GM19324 (cell line): ENCODE measurements at regions not wholly inside any gene's neighbourhood (a gene's known extent, or its start where the extent isn't known, plus 50 kb on each side); places are given as distances from the start of the nearest gene placed in this dataset.

Experiments used
- ATAC-seq: cut with Tn5 transposase; IDR thresholded peaks from one replicate; pipeline ENCODE4 v1.9.1; 2021; ENCODE audit warnings: mild to moderate bottlenecking, moderate library complexity; ENCODE audit not compliant: unreplicated experiment, low FRiP score

DNA sequence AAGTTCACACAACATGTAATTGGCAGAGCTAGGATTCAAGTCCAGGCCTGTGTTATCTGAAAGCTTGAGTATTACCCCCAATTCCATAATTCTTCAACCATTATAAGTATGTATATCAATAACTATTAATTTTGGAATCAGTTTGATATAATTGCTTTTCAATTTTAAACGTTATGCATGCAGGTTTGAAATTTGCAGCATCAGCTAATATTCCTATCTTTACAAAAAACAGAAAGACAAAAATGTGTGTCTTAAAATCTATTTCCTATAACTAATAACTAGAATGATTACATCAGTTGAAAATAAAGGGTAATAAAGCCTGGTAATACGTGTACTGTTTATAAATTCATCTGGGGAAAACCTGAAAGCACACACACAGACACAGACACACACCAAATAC lies 543.3 kb upstream of the PKDCC start:
- no peak for ATAC-seq

DNA sequence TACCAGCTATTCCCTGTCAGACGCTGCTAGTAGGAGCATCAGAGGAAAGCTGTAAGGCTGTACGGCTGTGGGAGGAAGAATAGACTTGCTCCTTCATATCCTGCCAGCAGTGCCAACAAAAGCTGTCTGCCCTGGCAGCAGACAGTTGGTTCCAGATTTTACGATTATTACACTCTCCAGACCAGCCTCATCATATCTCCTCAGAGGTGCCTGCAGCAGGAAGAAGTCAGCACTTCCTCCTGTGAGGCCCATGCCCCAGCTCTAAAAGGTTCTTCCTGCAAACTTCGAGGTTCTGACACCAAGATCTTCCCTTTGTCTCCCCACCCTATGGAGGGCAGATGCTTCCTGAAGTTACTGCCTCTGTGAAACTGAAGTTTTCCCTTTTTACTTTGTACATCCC lies 537.7 kb upstream of the PKDCC start:
- ATAC-seq: no peak

DNA sequence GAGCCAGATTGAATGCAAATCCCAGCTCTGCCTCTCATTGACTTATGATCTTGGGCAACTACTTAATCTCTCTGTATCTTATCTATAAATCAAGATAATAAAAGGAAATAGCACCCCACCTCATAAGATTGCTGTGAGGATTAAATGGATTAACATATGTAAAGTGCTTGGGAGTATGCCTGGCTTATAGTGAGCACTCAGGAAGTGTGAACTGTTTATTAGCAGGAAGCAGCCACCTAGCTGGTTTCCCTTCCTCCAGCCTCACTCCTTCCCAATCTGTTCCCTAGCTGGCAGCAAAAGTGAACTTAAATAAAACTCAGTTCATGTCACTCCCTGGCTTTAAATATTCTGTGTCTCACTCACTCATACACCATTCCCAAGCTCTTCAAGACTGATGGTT lies 526.6 kb upstream of the PKDCC start:
- ATAC-seq: no peak

DNA sequence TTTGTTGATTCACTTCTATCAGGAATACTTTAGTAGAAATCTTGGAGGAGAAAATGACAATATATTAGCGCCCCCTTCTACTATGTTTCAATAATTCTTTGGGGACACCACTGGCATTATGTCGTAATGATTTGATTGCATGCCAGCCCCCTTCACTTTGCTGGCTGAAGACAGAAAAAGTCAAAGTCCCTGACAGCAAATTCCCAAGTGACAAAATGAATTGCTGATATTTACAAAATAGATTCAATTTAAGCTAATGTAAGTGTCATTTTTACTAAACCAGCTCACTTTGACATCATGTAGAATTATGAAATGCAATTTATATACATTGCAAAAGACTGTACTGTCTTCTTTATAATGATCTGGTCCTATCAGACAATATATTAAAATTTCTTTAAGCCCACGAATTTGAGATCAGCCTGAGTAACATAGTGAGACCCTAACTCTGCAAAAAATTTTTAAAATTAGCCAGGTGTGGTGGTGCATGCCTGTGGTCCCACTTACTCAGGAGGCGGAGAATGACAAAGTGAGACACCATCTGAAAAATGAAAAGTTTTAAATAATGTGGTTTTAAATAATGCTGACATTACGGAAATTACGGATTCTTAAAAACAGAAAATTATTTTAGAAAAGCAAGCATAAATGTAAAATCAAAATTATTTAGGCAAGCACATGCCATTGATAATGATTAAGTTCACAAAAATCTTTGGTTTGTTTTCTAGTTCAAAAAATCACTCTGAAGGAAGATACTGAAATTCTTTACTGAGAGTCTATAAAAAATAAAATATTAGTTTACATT lies 520.1 kb upstream of the PKDCC start:
- no peak for ATAC-seq

DNA sequence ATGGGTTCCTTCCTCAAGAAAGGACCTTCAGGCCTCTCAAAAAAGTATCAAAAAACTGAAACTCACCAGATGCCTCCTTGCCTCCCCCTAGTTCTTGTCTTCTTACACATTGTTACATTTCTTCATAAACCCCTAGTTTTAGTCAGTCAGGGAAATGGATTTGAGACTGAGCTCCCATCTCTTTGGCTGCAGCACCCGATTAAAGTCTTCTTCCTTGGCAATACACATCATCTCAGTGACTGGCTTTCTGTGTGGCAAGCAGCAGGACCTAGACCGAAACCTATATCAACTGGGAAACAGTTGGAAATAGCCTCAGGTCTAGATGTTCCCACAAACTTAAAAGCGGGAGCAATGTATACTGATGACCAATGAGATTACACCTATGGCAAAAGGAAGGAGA lies 512.2 kb upstream of the PKDCC start:
- no peak for ATAC-seq

DNA sequence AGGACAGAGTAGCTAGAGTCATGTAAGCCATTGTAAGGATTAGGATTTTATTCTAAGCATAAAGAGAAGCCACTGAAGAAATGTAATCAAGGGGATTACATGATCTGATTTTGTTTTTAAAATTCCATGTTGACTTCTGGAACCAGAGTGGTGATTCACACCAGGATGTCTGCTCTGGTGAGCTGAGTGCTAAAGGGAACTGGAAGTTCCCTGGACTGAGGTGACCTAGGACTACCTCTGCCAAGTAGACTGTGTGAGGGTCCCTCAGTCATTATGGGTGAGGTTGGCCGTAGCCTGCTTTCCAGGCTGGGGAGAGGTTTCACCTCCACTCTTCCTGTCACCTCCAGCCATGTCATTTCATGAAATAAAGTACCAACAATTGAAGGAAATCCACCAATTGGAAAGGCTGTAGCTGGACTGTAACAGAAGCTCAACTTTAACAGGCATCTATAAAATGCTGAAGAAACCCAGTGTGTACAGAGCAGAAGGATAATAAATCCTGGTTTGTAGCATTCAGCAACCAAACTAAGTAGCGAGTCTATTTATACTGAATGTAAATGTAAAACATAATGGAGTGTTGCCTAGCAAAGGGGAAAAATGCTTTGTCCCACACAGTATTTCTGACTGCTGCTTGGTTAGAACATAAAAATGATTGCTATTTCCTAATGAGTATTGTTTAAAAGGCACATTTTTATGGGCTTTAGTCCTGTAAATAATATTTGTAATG lies 507.4 kb upstream of the PKDCC start:
- no peak for ATAC-seq

DNA sequence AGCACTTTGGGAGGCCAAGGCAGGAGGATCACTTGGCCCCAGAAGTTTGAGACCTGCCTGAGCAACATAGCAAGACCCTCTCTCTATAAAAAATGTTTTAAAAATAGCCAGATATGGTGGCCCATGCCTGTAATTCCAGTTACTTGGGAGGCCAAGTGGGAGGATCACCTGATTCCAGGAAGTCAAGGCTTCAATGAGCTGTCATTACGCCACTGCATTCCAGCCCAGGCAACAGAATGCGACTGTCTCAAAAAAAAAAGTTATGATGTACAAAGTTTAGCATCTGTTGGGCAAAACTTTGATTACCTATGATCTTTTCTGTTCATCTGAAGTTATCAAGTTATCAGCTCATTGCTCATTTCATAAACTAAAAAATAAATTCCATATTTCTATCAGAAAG lies 504.1 kb upstream of the PKDCC start:
- no peak for ATAC-seq

DNA sequence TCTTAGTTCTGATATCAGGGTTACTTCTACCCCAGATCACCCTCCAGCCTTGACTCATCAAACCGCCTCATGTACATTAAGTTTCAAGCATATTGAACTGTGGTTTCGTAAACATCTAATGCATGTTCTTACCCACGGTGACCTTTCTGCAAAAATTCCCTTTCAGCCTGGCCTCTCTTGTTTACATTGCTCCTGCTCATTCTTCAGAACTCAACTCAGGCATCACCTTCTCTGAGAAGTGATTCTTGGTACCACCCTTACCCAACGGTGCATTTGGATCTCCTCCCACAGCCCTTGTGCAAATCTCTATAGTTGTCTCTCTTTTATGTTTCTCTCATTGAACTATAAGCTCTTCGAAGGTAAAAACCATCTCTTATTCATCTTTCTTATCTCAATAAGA lies 503.1 kb upstream of the PKDCC start:
- ATAC-seq: no peak

DNA sequence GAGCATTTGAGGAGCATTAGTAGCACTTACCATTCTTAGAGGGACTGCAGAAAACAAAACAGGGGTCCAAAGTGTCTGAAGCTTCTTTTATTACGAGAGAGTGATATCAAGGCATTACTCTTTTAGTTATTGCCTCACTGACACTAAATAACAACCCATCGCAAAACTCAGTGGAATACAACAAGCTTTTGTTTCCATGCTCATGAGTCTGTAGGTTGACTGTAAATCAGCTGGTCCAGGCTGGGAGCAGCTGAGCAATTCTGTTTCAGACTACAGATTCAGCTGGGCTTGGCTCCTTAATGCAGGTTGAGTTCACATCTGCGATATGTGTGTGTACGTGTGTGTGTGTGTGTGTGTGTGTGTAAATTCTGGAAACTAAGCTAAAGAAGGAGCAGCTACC lies 501.8 kb upstream of the PKDCC start:
- ATAC-seq: no peak

DNA sequence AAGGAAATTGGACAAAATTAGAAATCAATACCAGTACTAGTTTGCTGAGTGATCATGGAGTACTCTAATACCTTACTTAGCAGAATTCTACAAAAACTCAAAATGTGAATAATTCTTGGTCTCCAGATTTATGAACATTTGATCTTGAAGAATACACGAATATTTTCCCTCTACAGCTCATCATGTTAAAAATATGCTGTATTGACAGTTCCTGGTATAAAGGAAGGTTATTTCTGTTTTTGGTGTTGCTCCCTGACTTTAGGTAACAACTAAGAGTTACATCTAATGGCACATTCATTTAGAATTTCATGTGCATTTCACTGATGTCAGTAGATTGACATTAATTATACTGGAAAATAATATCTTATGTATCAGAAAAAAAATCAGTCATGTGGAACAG lies 479.2 kb upstream of the PKDCC start:
- ATAC-seq: no peak

DNA sequence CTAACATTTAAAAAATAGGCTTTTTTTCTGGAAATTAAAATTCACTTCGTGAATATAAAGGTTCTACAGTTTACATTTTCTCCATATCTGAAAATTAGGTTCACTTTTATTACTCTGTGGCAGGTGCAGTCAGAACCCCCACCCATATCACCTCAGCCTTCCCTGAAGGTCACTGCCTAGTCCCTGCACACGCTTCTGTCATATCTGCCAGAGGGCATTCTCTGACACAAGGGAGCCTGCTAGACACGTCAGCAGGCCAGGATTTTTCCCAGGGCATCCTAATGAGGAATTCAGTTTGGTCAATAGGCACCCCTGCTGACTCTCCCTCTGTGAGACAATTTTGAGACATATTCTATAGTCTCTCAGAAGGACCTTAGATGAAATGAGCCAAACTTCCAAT lies 475.7 kb upstream of the PKDCC start:
- ATAC-seq: no peak

DNA sequence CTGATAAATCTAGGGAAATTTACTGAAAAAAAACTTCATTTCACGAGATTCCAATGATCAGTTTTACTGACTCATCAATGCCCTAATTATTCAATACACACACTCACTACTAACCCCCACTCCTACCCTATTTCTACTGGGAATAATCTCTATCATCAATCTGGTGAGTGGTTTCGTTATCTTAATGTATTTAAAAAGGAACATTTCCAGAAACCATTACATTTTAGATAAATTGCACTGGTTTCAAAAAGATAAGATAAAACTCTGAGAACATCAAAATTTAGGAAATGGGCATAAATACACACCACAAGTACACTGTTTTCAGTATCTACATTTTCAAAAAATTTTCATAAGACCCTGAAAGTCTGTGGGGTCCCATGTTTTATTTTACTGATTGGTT lies 471.4 kb upstream of the PKDCC start:
- no peak for ATAC-seq

DNA sequence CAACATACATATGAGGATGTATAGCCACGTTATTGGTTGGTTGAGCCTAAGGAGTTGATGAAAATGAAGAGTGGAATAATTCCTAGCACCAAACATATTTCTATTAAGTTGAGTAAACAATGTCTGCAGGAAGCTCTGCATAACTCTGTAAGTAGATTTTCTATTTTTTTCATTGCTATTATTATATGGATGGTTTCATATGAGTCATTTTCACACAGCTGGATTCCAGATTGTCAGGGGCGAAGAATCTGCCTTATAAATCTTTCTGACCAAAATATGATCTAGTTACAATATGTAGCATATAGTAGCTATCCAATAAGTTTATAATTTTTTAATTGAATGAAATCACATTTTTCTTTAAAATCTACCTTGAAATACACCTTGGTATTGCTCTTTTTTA lies 468.0 kb upstream of the PKDCC start:
- no peak for ATAC-seq

DNA sequence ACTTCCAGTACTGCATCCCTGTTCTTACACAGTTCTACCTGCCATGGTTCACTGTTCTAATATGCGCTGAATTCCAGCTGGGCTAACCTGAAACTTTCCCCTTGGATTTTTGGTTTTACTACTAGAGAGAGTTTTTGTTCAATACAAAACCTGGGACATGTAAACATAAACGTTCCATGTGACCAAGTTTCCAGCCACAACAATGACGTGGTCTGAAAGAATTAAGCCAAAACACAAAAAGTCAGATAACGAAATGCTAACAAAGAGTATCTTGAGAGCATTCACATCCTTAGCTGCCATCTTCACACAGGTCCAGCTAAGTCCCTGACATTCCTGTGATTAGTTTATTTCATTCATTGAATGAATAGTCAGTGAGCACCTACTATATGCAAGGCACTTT lies 467.0 kb upstream of the PKDCC start:
- no peak for ATAC-seq

DNA sequence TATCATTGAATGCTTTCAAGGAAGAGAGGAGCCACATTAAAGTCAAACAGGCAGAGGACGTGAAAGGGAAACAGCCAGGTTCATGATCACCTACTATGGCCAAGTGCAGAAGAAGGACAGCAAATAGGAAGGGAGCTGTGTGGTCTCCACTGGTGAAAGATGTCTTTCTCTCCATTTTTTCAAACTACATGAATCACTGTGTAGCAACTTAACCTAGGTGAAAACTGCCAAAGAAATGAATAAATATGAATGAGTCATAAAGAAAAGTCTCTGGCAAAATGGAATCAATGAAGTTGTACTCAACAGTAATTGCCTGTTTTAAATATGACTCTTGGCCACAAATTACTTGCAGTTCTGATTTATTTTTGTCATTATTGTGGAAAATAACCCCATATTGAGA lies 452.6 kb upstream of the PKDCC start:
- no peak for ATAC-seq

DNA sequence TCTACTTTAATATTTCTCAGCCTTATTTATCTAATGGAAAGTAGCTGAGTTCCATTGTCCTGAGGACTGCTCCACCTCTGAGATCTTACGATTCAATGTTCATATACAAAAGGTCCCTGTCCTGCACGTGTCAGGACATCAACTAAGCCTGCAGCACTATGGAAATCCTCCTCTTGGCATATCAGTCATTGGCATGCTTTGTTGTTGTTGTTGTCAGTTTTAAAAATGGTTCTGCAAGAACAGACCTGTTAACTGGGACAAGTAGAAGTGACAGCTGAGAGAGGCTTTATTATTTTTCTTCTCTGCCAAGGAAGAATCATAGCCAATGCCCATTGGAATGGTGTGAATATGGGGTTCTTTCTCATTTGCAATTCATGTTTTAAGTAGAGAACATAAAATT lies 450.1 kb upstream of the PKDCC start:
- ATAC-seq: no peak

DNA sequence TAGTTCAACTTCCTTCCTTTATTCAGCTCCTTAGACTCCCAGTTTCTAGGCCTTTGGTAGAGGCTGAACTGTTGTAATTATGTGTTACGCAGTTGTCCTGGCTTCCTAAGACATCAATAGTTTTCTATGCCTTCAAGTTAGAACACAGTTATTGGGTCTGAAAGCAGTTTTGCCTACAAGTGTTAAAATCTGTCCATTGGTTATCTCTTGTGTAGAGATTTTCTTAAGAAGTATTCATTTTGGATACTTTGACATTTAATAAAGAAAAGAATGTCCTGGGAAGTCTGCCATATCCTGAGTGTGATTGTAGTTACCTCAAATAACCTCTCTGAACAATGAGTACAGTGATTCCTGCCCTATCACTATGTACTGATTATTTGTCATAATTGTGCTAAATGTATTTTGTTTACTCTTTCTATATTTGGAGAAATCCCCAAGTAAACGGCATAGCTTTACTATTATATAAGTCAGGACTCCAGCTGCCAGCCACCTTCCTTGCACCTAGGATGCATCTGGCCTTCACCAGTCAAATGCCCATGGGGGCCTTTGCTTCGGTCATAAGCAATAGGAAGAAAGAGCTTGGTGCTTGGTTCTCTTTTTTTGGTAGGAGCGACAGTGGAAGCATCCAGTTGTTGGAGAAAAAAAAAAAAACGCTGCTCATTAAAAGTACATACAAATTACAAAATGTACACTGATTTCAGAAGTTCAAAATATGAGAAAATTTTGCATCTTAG lies 449.5 kb upstream of the PKDCC start:
- no peak for ATAC-seq

DNA sequence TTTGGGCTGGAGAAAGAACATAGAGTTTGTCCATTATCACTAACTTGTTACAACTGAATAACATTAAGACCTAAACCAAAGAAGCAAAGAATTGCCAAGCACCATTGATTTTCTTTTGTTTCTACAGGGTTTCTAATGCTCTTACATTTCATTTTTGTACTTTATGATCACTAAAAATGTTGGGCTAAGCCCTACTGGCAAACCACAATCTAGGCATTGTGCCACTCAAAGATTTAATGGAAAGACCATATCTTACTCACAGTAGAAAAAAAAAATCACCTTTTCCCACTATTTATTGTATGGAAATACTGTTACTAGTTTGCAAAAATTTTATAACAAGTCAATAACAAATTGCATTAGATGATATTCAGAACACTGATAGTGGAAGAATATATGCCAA lies 447.4 kb upstream of the PKDCC start:
- no peak for ATAC-seq

DNA sequence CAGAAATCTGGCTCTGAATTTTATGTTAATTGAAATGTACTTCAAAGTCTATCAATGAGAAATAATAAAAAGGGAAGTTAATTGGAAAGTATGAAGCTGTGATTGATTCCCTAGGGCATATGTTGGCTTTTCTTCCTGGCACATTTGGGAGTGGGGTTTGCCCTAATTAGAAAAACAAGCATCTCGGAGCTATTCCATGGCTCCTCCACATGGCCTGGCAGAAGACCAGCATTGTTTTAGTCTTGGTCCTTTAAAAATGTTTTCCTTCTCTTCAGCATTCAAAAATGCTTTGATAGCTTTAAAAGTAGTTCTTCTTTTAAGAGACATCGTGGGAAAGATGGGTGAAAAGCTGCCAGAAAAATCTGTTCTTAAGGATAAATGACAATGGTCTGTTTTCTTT lies 445.5 kb upstream of the PKDCC start:
- no peak for ATAC-seq

DNA sequence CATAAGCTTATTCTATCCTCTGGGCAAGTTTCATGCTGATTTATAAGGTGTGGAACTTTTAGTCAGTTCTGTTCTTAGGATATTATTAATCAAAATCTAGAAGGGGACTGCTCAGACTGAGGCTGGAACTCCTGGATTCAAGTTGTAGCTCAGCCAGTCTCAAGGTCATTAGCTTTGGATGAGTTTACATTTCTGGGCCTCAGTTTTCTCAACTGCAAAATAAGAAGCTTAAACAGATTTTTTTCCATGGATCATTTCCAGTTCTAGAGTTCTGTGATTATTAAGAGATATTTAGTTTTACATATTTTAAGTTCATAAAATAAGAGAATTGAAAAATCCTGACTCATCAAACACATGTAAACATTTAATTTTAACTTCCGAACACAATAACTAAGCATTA lies 442.5 kb upstream of the PKDCC start:
- ATAC-seq: no peak

DNA sequence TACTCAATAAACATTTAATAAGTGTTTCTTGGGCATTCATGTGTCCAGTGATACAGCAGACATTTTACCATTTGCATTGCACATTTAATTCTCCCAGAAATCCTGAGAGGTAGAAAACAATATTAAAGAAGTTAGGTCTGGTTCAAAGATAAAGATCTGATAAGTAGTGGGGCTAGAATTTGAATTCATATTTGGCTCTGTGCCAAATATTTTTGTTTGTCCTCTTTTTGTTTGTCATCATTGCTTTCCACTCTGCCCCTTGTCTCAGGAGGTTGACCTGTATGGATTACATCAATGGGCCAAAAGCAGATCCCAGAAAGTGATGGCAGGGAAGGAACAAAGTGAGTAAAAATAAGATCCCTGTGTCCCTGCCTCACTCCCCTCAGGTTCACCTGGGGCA lies 441.9 kb upstream of the PKDCC start:
- ATAC-seq: no peak
